ENCODE measurements at regions not wholly inside any gene's neighbourhood (a gene's known extent, or its start where the extent isn't known, plus 50 kb on each side); places are given as distances from the start of the nearest gene placed in this dataset.

- Histone ChIP-seq H3K27me3 (peaks cover 9% of the 10 kb centered on the region), H3K9ac (no peak overlapping the region), H2AFZ (replicated peaks) (peak overlapping the region; percentile 6), H3K36me3 (no peaks in the 10 kb centered on the region), H3K9me3 (ENCODE audit: low read depth) (no peaks in the 10 kb centered on the region), H3K27ac (peak overlapping the region; percentile 87), H3K4me1 (peaks cover 39% of the 10 kb centered on the region), H3F3A (ENCODE audit: low read depth) (peaks cover 35% of the 10 kb centered on the region), H3K4me2 (peak overlapping the region; percentile 83), H4K20me1 (ENCODE audit: low read depth) (no peaks in the 10 kb centered on the region), H3K79me2 (ENCODE audit: low read depth) (no peaks in the 10 kb centered on the region), H3K4me3 (peak overlapping the region; percentile 40)
- DNase-seq (ENCODE audit: low spot score), result peak; percentile 91
- Mint-ChIP-seq H3K27ac (peak overlapping the region; percentile 17), H3K9me3 (peaks cover 11% of the 10 kb centered on the region), H3K4me1 (peaks cover 29% of the 10 kb centered on the region), H3K36me3 (no peaks in the 10 kb centered on the region), H3K4me3 (peak overlapping the region; percentile 77), H3K27me3 (ENCODE audit: insufficient read depth, low read depth) (peaks cover 36% of the 10 kb centered on the region)
- TF ChIP-seq EZH2 (IDR thresholded peaks at IDR 0.05), result no peak
- peak; percentile 46 for TF ChIP-seq EZH2phosphoT487 (IDR thresholded peaks at IDR 0.05)
Measured at GRCh38 chr7:21169667-21170580, 258.0 kb upstream of the SP4 start.

GRCh38 chr7:21172800-21173199 lies 255.1 kb upstream of the SP4 start:
- H3K27ac Mint-ChIP-seq, result no peak overlapping the region
- DNase-seq (ENCODE audit: low spot score), result no peak
- no peaks in the 10 kb centered on the region for H3K36me3 Mint-ChIP-seq
- peaks cover 41% of the 10 kb centered on the region for H3F3A ChIP-seq (ENCODE audit: low read depth)
- peaks cover 33% of the 10 kb centered on the region for H3K27me3 Mint-ChIP-seq (ENCODE audit: insufficient read depth, low read depth)
- H3K79me2 ChIP-seq (ENCODE audit: low read depth), result no peaks in the 10 kb centered on the region
- TF ChIP-seq EZH2 (IDR thresholded peaks at IDR 0.05), result no peak
- no peak for TF ChIP-seq CTCF (IDR thresholded peaks at IDR 0.05)
- TF ChIP-seq EZH2phosphoT487 (IDR thresholded peaks at IDR 0.05), result no peak
- peaks cover 8% of the 10 kb centered on the region for H3K9me3 Mint-ChIP-seq
- H4K20me1 ChIP-seq (ENCODE audit: low read depth), result no peaks in the 10 kb centered on the region
- peaks cover 9% of the 10 kb centered on the region for H3K27me3 ChIP-seq
- H3K27ac ChIP-seq, result no peak overlapping the region
- H2AFZ ChIP-seq (replicated peaks), result no peak overlapping the region
- peaks cover 52% of the 10 kb centered on the region for H3K4me1 ChIP-seq
- H3K4me3 Mint-ChIP-seq, result no peak overlapping the region
- no peak overlapping the region for H3K4me3 ChIP-seq
- H3K4me1 Mint-ChIP-seq, result peaks cover 38% of the 10 kb centered on the region
- H3K36me3 ChIP-seq, result no peaks in the 10 kb centered on the region
- H3K9ac ChIP-seq, result no peak overlapping the region
- no peaks in the 10 kb centered on the region for H3K9me3 ChIP-seq (ENCODE audit: low read depth)
- no peak overlapping the region for H3K4me2 ChIP-seq

GRCh38 chr7:21173436-21173835 lies 254.4 kb upstream of the SP4 start:
- Mint-ChIP-seq H3K9me3 (peaks cover 9% of the 10 kb centered on the region), H3K4me3 (no peak overlapping the region), H3K36me3 (no peaks in the 10 kb centered on the region), H3K27ac (no peak overlapping the region), H3K27me3 (ENCODE audit: insufficient read depth, low read depth) (peaks cover 33% of the 10 kb centered on the region), H3K4me1 (peaks cover 38% of the 10 kb centered on the region)
- peaks cover 7% of the 10 kb centered on the region for H3K27me3 ChIP-seq
- peaks cover 47% of the 10 kb centered on the region for H3K4me1 ChIP-seq
- no peak overlapping the region for H2AFZ ChIP-seq (replicated peaks)
- no peaks in the 10 kb centered on the region for H4K20me1 ChIP-seq (ENCODE audit: low read depth)
- no peak overlapping the region for H3K4me3 ChIP-seq
- H3K79me2 ChIP-seq (ENCODE audit: low read depth), result no peaks in the 10 kb centered on the region
- TF ChIP-seq EZH2 (IDR thresholded peaks at IDR 0.05) (no peak), EZH2phosphoT487 (IDR thresholded peaks at IDR 0.05) (no peak)
- no peak overlapping the region for H3K27ac ChIP-seq
- H3K9ac ChIP-seq, result no peak overlapping the region
- H3K36me3 ChIP-seq, result no peaks in the 10 kb centered on the region
- peaks cover 35% of the 10 kb centered on the region for H3F3A ChIP-seq (ENCODE audit: low read depth)
- H3K4me2 ChIP-seq, result no peak overlapping the region
- H3K9me3 ChIP-seq (ENCODE audit: low read depth), result no peaks in the 10 kb centered on the region
- DNase-seq (ENCODE audit: low spot score), result no peak

DNA sequence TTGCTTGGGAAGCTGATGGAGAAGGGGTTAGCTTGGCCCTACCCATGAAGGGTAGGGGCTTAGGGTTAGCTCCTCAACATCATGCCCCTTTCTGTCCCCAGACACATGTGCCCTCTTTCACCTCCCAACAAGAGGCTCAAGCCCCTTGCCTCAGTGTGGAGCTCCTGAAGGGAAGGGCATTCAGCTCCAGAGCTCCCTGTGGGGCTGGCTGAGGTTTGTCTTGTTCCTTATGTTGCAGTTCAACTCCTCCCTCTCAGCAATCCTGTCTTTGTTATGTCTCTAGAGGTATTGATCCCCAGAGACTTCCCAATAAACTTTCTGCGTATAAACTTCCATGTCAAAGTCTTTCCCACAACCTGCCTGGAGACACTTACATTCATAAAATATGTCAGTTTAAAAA lies 252.2 kb upstream of the SP4 start:
- peaks cover 29% of the 10 kb centered on the region for H3K4me1 ChIP-seq
- peaks cover 12% of the 10 kb centered on the region for H3F3A ChIP-seq (ENCODE audit: low read depth)
- TF ChIP-seq EZH2 (IDR thresholded peaks at IDR 0.05) (no peak), CTCF (IDR thresholded peaks at IDR 0.05) (no peak), EZH2phosphoT487 (IDR thresholded peaks at IDR 0.05) (no peak)
- H3K9me3 Mint-ChIP-seq, result peaks cover 14% of the 10 kb centered on the region
- H3K9ac ChIP-seq, result no peak overlapping the region
- H3K4me3 Mint-ChIP-seq, result no peak overlapping the region
- no peak overlapping the region for H3K4me3 ChIP-seq
- H3K27ac ChIP-seq, result no peak overlapping the region
- H3K79me2 ChIP-seq (ENCODE audit: low read depth), result no peaks in the 10 kb centered on the region
- H3K9me3 ChIP-seq (ENCODE audit: low read depth), result no peaks in the 10 kb centered on the region
- H3K4me1 Mint-ChIP-seq, result peaks cover 22% of the 10 kb centered on the region
- no peaks in the 10 kb centered on the region for H3K36me3 Mint-ChIP-seq
- H3K4me2 ChIP-seq, result peak overlapping the region; percentile 14
- H3K27me3 Mint-ChIP-seq (ENCODE audit: insufficient read depth, low read depth), result peaks cover 16% of the 10 kb centered on the region
- H3K36me3 ChIP-seq, result no peaks in the 10 kb centered on the region
- no peak overlapping the region for H2AFZ ChIP-seq (replicated peaks)
- no peaks in the 10 kb centered on the region for H4K20me1 ChIP-seq (ENCODE audit: low read depth)
- DNase-seq (ENCODE audit: low spot score), result peak; percentile 38
- no peaks in the 10 kb centered on the region for H3K27me3 ChIP-seq
- H3K27ac Mint-ChIP-seq, result no peak overlapping the region

Data from neural progenitor cell (in vitro differentiated cells).